Caco-2 (cell line): ENCODE measurements at regions not wholly inside any gene's neighbourhood (a gene's known extent, or its start where the extent isn't known, plus 50 kb on each side); places are given as distances from the start of the nearest gene placed in this dataset.
"Not testable (repeated sequence)": the region's sequence is repeated elsewhere in the genome, so short reads cannot be mapped to it uniquely, and the experiment has no call there.

ENCODE experiments used
- BruUV-seq: library from RNA; stranded (reverse); fragments of 400-500 nt; replicated peaks from 2 replicates; lab custom pipeline; 2021; lab: Mats Ljungman, UMichigan
- CTCF ChIA-PET: fragments of 300-600 bp; sonication (Branson Sonifier 250); formaldehyde crosslinking; loops from one replicate; lab custom pipeline; 2022; ENCODE audit warnings: antibody characterized with exemption; lab: Charles Lee
- POLR2A ChIA-PET: fragments of 300-600 bp; sonication (Branson Sonifier 250); formaldehyde crosslinking; loops from one replicate; lab custom pipeline; 2022; ENCODE audit warnings: antibody characterized with exemption; lab: Charles Lee
- DNase-seq, 2 experiments: peaks; one replicate each; pipeline versions ENCODE4 v3.0.0 to v3.0.0-alpha.2; 2020 to 2022
- H3K27me3 ChIP-seq: replicated peaks from 2 replicates; pipeline ENCODE4 v1.6.0; 2011; ENCODE audit warnings: low read length; ENCODE audit not compliant: control insufficient read depth, insufficient read depth
- H3K36me3 ChIP-seq: 2 replicates; pipeline ENCODE4 v1.5.1; 2011; ENCODE audit warnings: low read length; ENCODE audit not compliant: control insufficient read depth, insufficient read depth
- H3K4me1 ChIP-seq: fragments of 250-450 bp; sonication (Bioruptor Pico); 2 replicates; pipeline ENCODE4 v1.5.1; 2020; ENCODE audit warnings: mild to moderate bottlenecking
- H3K4me3 ChIP-seq: 2 replicates; pipeline ENCODE4 v1.5.1; 2011; ENCODE audit warnings: low read depth, mild to moderate bottlenecking, control low read depth, low read length
- H3K9me3 ChIP-seq: fragments of 250-450 bp; sonication (Bioruptor Pico); 2 replicates; pipeline ENCODE4 v1.5.1; 2020; ENCODE audit warnings: mild to moderate bottlenecking, moderate library complexity
- H3K27ac Mint-ChIP-seq: one replicate; pipeline ENCODE4 v1.8.0; 2022; ENCODE audit warnings: mixed read lengths; ENCODE audit not compliant: unreplicated experiment
- H3K27me3 Mint-ChIP-seq: one replicate; pipeline ENCODE4 v1.8.0; 2022; ENCODE audit warnings: mixed read lengths; ENCODE audit not compliant: insufficient read depth, unreplicated experiment
- H3K36me3 Mint-ChIP-seq: one replicate; pipeline ENCODE4 v1.8.0; 2022; ENCODE audit warnings: mild to moderate bottlenecking, mixed read lengths; ENCODE audit not compliant: insufficient read depth, unreplicated experiment
- H3K4me1 Mint-ChIP-seq: one replicate; pipeline ENCODE4 v1.8.0; 2022; ENCODE audit warnings: low read depth, mixed read lengths; ENCODE audit not compliant: unreplicated experiment
- H3K4me3 Mint-ChIP-seq: one replicate; pipeline ENCODE4 v1.8.0; 2022; ENCODE audit warnings: mild to moderate bottlenecking, moderate library complexity, mixed read lengths; ENCODE audit not compliant: unreplicated experiment
- H3K9me3 Mint-ChIP-seq: one replicate; pipeline ENCODE4 v1.8.0; 2022; ENCODE audit warnings: mixed read lengths; ENCODE audit not compliant: unreplicated experiment
- intact Hi-C: fragments of 100-400 bp; cut with micrococcal nuclease; formaldehyde crosslinking; loops from one replicate; pipeline ENCODE4 v1.10.0; 2022; ENCODE audit not compliant: unreplicated experiment
- TF ChIP-seq, protein P1 (sequence below), 2 experiments: fragments of 200-600 bp in 1 of 2; IDR thresholded peaks; 1 replicate in 1 of 2; 2 replicates in 1 of 2; pipeline versions ENCODE4 v1.5.1 to v1.8.0; 2011 to 2022; ENCODE audit warnings: antibody characterized with exemption in 1 of 2, control low read depth in 1 of 2, inconsistent platforms in 1 of 2, low read depth in 1 of 2, low read length in 1 of 2, mild to moderate bottlenecking in 1 of 2, moderate library complexity in 1 of 2; ENCODE audit not compliant: insufficient read depth in 1 of 2, severe bottlenecking in 1 of 2, unreplicated experiment in 1 of 2

DNA sequence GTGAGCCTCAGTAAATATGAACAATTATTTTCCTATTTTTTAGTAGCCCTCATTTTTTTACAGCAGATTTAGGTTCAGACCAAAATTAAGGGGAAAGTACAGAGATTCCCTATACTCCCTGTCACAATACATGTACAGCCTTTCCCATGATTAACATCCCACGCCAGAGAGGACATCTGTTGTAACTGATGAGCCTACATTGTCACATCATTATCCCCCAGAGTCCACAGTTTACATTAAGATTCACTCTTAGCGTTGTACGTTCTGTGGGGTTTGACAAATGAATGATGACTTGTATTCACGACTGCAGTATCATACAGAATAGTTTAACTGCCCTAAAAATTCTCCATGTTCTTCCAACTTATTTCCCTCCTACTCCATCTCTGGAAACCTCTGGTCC, 262.3 kb upstream of the MSX2 start:
- H3K27ac Mint-ChIP-seq, result no peak overlapping the region
- DNase-seq, result no peak
- Histone ChIP-seq H3K36me3 (no peaks in the 10 kb centered on the region), H3K9me3 (no peaks in the 10 kb centered on the region; the same call in 1 of the 2 replicates), H3K4me1 (peaks cover 60% of the 10 kb centered on the region), H3K27me3 (no peaks in the 10 kb centered on the region), H3K4me3 (no peak overlapping the region)
- ChIA-PET CTCF (no interaction called here), POLR2A (no interaction called here)
- H3K4me3 Mint-ChIP-seq, result no peak overlapping the region
- peaks cover 15% of the 10 kb centered on the region for H3K36me3 Mint-ChIP-seq
- H3K27me3 Mint-ChIP-seq, result no peaks in the 10 kb centered on the region
- intact Hi-C loops, result loop anchor here (5.0 kb wide), 1 partner anchor 265 kb away; no protein-coding TSS in a partner anchor
- no TSS peak for BruUV-seq
- peaks cover 47% of the 10 kb centered on the region for H3K4me1 Mint-ChIP-seq
- peaks cover 10% of the 10 kb centered on the region for H3K9me3 Mint-ChIP-seq
- TF ChIP-seq, protein P1, sequence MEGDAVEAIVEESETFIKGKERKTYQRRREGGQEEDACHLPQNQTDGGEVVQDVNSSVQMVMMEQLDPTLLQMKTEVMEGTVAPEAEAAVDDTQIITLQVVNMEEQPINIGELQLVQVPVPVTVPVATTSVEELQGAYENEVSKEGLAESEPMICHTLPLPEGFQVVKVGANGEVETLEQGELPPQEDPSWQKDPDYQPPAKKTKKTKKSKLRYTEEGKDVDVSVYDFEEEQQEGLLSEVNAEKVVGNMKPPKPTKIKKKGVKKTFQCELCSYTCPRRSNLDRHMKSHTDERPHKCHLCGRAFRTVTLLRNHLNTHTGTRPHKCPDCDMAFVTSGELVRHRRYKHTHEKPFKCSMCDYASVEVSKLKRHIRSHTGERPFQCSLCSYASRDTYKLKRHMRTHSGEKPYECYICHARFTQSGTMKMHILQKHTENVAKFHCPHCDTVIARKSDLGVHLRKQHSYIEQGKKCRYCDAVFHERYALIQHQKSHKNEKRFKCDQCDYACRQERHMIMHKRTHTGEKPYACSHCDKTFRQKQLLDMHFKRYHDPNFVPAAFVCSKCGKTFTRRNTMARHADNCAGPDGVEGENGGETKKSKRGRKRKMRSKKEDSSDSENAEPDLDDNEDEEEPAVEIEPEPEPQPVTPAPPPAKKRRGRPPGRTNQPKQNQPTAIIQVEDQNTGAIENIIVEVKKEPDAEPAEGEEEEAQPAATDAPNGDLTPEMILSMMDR (IDR thresholded peaks at IDR 0.05; ENCODE audit: insufficient read depth in 1 of 2, low read depth in 1 of 2, low read length in 1 of 2, severe bottlenecking in 1 of 2, unreplicated experiment in 1 of 2), result no peak

DNA sequence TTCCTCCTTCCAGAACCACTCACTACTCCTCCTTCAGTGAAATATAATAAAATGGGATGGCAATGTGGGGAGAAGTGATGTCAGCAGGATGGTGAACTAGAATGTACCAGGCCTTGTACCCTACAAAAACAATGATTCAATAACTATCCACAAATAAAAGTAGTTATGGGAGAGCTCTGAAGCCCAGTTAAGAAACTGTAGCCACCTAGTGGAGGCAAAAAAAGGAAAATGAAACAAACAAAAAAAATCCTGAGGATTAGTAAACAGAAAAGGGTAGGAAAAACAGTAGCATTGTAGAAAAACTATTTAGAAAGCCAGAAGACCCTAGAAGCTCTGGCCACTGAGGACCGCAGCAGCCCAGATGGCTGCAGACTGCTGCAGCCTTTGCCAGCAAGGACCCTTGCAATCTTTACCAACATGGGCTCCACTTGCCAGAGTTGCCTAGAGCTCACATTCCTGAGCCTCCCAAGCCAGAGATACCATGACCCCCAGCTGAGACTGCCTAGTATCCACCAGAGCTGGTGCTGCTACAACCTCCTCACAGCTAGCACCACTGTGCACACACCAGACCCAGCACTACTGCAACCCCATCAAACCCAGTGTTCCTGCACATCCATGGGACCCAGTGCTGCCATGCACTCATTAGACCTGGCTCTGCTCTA, 259.7 kb upstream of the MSX2 start:
- no peak for DNase-seq
- no peak overlapping the region for H3K4me3 ChIP-seq
- ChIA-PET CTCF (interaction anchor here (0.7 to 2.5 kb wide), 5 partner anchors 9 to 141 kb away, joined by 3 to 18 read pairs (median 4); no protein-coding TSS in a partner anchor), POLR2A (no interaction called here)
- Mint-ChIP-seq H3K4me1 (peaks cover 35% of the 10 kb centered on the region), H3K27ac (no peak overlapping the region), H3K9me3 (peaks cover 11% of the 10 kb centered on the region), H3K27me3 (no peaks in the 10 kb centered on the region), H3K4me3 (no peak overlapping the region), H3K36me3 (peaks cover 14% of the 10 kb centered on the region)
- peaks cover 44% of the 10 kb centered on the region for H3K4me1 ChIP-seq
- no peaks in the 10 kb centered on the region; the same call in 1 of the 2 replicates for H3K9me3 ChIP-seq
- no TSS peak for BruUV-seq
- H3K27me3 ChIP-seq, result no peaks in the 10 kb centered on the region
- no peaks in the 10 kb centered on the region for H3K36me3 ChIP-seq
- intact Hi-C loops, result loop anchor here (1.0 to 5.0 kb wide), 2 partner anchors 39 to 263 kb away; no protein-coding TSS in a partner anchor
- TF ChIP-seq, protein P1 (IDR thresholded peaks at IDR 0.05; ENCODE audit: insufficient read depth in 1 of 2, low read depth in 1 of 2, low read length in 1 of 2, severe bottlenecking in 1 of 2, unreplicated experiment in 1 of 2), result peak; percentile 32 to 51

DNA sequence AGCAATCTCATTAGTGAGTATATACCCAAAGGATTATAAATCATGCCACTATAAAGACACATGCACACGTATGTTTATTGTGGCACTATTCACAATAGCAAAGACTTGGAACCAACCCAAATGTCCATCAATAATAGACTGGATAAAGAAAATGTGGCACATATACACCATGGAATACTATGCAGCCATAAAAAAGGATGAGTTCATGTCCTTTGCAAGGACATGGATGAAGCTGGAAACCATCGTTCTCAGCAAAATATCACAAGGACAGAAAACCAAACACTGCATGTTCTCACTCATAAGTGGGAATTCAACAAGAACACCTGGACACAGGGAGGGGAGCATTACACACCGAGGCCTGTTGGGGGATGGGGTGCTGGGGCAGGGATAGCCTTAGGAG, 252.9 kb upstream of the MSX2 start:
- H3K27ac Mint-ChIP-seq, H3K4me1 ChIP-seq, H3K4me3 Mint-ChIP-seq, CTCF ChIA-PET, H3K9me3 ChIP-seq, H3K27me3 Mint-ChIP-seq, H3K4me1 Mint-ChIP-seq, POLR2A ChIA-PET, DNase-seq, intact Hi-C loops, H3K27me3 ChIP-seq, H3K36me3 Mint-ChIP-seq, H3K4me3 ChIP-seq, H3K36me3 ChIP-seq, BruUV-seq: not testable (repeated sequence)
- peaks cover 19% of the 10 kb centered on the region for H3K9me3 Mint-ChIP-seq
